ENCODE measurements at regions not wholly inside any gene's neighbourhood (a gene's known extent, or its start where the extent isn't known, plus 50 kb on each side); places are given as distances from the start of the nearest gene placed in this dataset.

- TF ChIP-seq CTCF (IDR thresholded peaks at IDR 0.05; ENCODE audit: low read depth, low read length, missing control alignments): no peak
- Histone ChIP-seq H3K27me3 (replicated peaks) (no peaks in the 10 kb centered on the region), H3K27ac (no peak overlapping the region), H3K36me3 (replicated peaks) (no peaks in the 10 kb centered on the region), H3K4me3 (ENCODE audit: low read depth, low read length) (no peak overlapping the region)
- in situ Hi-C loops (cut with HindIII; ENCODE audit: low pct_ligation_motif_present, low sequenced_read_pairs): no loop called here
- DNase-seq: no peak
Observed at GRCh38 chr21:22584308-22584707, 1586.1 kb downstream of the NCAM2 start.

DNA sequence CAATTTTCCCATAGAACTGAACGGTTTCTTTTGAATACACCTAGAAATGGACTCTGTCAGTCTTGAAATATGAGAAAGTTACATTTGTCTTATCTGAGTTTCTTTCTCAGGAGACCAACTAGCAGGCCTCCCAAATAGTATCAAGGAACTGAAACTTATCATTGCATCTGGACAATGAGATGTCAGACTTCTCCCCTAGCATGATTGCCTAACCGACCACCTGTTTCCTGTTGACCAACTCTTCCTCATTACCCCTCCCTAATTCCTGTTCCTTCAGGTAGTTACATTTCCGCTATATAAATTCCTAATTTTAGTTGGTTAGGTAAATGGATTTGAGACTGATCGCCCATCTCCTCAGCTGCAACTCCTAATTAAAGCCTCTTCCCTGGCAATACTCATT, 1587.3 kb downstream of the NCAM2 start:
- Histone ChIP-seq H3K36me3 (replicated peaks) (no peaks in the 10 kb centered on the region), H3K4me3 (ENCODE audit: low read depth, low read length) (no peak overlapping the region), H3K27me3 (replicated peaks) (no peaks in the 10 kb centered on the region), H3K27ac (no peak overlapping the region)
- in situ Hi-C loops (cut with HindIII; ENCODE audit: low pct_ligation_motif_present, low sequenced_read_pairs): no loop called here
- DNase-seq: no peak
- TF ChIP-seq CTCF (IDR thresholded peaks at IDR 0.05; ENCODE audit: low read depth, low read length, missing control alignments): no peak

DNA sequence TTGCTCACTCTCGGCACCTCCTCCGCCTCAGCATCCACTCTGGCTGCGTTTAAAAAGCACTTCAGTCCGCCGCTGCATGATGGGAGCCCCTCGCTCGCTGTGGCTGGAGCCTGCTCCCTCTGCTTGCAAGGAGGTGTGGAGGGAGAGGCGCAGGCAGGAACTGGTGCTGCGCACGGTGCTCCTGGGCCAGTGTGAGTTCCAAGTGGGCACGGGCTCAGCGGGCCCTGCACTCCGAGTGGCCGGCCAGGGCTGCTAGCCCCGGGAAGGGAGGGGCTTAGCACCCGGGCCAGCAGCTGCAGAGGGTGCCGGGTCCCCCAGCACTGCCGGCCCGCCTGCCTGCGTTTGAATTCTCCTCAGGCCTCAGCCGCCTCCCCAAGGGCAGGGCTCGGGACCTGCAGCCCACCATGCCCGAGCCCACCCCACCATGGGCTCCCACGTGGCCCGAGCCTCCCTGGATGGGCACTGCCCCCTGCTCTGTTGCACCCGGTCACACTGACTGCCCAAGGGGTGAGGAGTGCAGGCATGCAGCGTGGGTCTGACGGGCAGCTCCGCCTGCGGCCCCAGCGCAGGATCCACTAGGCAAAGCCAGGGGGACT, 1599.5 kb downstream of the NCAM2 start:
- Histone ChIP-seq H3K27me3 (replicated peaks) (no peaks in the 10 kb centered on the region), H3K4me3 (ENCODE audit: low read depth, low read length) (no peak overlapping the region), H3K27ac (no peak overlapping the region), H3K36me3 (replicated peaks) (no peaks in the 10 kb centered on the region)
- DNase-seq: no peak
- in situ Hi-C loops (cut with HindIII; ENCODE audit: low pct_ligation_motif_present, low sequenced_read_pairs): no loop called here
- no peak for TF ChIP-seq CTCF (IDR thresholded peaks at IDR 0.05; ENCODE audit: low read depth, low read length, missing control alignments)

DNA sequence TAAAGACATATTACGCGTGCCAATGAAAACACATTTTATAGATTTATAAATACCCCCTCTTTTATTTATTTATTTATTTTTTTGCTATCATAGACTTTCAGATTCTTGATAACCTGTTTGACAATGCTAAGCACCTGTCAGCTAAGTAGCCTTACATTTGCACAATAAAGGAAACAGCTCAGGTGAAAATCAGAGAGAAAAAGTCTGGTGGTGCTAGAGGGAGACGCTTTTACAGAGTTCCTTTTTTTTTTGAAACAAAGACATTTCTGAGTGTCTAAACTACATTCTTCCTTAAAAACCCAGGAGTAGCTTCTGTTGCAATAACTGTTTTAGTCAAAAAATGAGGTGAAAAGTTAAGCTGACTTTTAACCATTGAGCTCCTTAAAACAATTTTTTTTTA, 1611.6 kb downstream of the NCAM2 start:
- Histone ChIP-seq H3K4me3 (ENCODE audit: low read depth, low read length) (no peak overlapping the region), H3K27ac (no peak overlapping the region), H3K36me3 (replicated peaks) (no peaks in the 10 kb centered on the region), H3K27me3 (replicated peaks) (no peaks in the 10 kb centered on the region)
- DNase-seq: no peak
- no peak for TF ChIP-seq CTCF (IDR thresholded peaks at IDR 0.05; ENCODE audit: low read depth, low read length, missing control alignments)
- in situ Hi-C loops (cut with HindIII; ENCODE audit: low pct_ligation_motif_present, low sequenced_read_pairs): no loop called here

GRCh38 chr21:22627911-22628310, 1629.7 kb downstream of the NCAM2 start:
- Histone ChIP-seq H3K27me3 (replicated peaks) (no peaks in the 10 kb centered on the region), H3K36me3 (replicated peaks) (no peaks in the 10 kb centered on the region), H3K27ac (no peak overlapping the region), H3K4me3 (ENCODE audit: low read depth, low read length) (no peak overlapping the region)
- no peak for TF ChIP-seq CTCF (IDR thresholded peaks at IDR 0.05; ENCODE audit: low read depth, low read length, missing control alignments)
- in situ Hi-C loops (cut with HindIII; ENCODE audit: low pct_ligation_motif_present, low sequenced_read_pairs): no loop called here
- no peak for DNase-seq

- in situ Hi-C loops (cut with HindIII; ENCODE audit: low pct_ligation_motif_present, low sequenced_read_pairs): no loop called here
- DNase-seq: no peak
Observed at GRCh38 chr21:22630953-22631465, 1632.8 kb downstream of the NCAM2 start.

More at GRCh38 chr21:22630953-22631465, 1632.8 kb downstream of the NCAM2 start:
- H3K36me3 ChIP-seq (replicated peaks): no peaks in the 10 kb centered on the region
- no peak overlapping the region for H3K4me3 ChIP-seq (ENCODE audit: low read depth, low read length)
- H3K27me3 ChIP-seq (replicated peaks): no peaks in the 10 kb centered on the region
- H3K27ac ChIP-seq: no peak overlapping the region
- no peak for TF ChIP-seq CTCF (IDR thresholded peaks at IDR 0.05; ENCODE audit: low read depth, low read length, missing control alignments)
